ENCODE measurements at regions not wholly inside any gene's neighbourhood (a gene's known extent, or its start where the extent isn't known, plus 50 kb on each side); places are given as distances from the start of the nearest gene placed in this dataset.
"Not testable (repeated sequence)": the region's sequence is repeated elsewhere in the genome, so short reads cannot be mapped to it uniquely, and the experiment has no call there.

DNA sequence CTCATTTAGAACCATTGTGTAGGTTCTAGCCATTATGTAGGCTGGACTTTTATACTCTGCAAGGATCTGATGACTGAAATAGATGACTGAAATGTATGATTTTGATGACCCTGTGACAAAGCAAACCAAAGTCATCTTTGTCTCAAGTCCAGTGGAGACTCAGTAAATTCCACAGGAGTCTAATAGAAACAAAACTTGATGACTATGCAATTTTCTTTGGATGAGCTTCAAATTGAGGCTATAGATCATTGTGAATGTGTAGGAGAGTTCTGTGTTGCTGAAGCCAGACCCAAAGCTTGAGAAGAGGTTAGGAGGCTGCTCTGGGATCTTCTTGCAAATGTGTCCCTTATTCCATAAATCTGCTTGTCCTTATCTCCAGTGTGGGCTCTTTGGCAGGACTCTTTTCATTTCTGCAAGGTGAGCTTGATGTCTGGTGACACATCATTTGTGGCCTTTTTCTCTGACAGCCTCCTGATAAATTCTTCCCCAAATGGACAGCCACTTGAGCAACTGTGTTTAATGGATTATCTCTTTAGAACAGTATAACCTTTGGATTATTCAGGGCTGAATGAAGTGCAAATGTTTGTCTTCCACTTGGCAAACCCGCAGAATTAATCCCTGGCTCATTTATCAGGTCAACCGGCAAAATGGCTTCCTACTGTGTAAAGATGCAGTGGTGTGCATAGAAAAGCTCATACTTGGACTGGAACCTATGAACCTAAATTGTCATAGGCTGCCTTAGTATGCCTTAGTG is 235.1 kb upstream of the ANKH start:
- DNase-seq (ENCODE audit: extremely low read depth in 1 of 2, low read depth in 1 of 2) = no peak

DNA sequence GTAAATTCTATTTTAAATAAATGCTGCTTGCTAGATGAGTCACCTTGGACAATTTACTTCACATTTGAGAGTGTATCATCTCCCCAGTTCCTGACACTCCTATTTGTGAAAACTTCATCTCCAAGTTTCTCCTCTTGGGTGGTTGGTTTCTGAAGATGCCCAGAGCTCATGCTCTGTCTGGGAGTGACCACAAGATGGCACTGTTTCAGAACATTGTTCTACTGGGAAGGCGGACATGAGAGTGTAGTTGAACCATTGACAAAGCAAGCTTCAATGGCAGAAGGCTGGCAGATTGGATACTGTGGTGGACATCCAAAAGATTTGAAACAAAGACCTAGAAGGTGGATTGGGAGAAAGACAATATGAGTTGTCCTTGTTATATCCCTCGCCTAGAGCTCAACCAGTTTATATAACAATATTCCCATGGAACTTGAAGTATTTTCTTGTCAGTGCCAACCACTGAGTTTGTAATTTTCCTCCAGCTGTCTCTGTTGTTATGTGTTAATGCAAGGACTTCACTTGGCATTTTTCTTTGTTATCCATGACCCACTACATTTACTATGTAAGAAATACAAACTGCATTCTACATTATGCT is 234.3 kb upstream of the ANKH start:
- DNase-seq (ENCODE audit: extremely low read depth in 1 of 2, low read depth in 1 of 2) = peak in 1 of 2 donors; percentile 1

DNA sequence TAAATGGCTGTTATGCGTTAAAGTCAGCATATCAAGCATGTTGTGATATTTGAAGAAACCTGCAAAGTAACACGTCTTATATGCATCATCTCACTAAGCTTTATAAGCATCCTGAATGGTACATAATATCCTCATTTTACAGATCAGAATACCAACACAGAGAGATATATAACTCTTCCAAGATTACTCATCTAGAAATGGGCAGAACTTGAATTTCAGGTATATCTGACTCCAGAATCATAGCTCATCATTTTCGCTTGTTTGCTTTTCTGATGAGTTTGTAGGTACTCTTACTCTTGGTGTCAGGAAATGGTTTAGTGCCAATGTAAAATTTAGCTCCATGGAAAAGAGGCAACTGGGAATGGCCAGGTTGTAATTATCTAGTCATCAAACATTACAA is 232.3 kb upstream of the ANKH start:
- no peak for DNase-seq (ENCODE audit: extremely low read depth in 1 of 2, low read depth in 1 of 2)

DNA sequence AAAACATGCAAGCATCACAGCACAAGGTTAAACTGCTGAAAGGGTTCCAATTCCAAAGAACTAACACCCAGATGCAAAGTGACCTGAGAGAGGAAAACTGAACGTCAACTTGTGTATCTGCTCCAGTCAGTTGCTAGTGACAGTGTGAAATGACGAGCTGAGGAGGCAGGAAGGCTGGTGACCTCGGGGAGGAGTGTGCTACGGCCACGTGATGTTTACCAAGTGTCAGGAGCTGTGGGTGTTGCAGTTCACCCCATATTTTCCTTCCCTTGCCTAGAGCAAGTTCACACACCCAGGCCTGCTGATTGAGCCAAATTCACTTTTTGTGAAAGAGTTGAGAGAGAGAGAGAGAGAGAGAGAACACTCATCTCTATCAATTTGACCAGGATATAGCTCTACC is 231.6 kb upstream of the ANKH start:
- DNase-seq (ENCODE audit: extremely low read depth in 1 of 2, low read depth in 1 of 2) = no peak

DNA sequence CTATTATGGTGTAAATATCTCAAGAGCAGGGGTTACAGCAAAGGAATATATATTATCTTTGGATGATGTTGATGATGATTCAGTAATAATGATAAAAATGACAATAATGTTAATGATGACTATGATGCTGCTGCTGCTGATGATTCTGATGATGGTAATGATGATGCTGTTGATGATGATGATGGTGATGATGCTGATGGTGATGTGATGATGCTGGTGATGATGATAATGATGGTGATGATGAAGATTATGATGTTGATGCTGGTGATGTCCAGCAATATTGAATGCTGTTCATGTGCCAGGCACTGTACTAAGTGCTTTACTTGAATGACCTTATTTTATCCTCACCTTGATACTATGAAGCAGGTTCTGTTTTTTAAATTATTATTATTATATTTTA is 226.0 kb upstream of the ANKH start:
- no peak for DNase-seq (ENCODE audit: extremely low read depth in 1 of 2, low read depth in 1 of 2)

DNA sequence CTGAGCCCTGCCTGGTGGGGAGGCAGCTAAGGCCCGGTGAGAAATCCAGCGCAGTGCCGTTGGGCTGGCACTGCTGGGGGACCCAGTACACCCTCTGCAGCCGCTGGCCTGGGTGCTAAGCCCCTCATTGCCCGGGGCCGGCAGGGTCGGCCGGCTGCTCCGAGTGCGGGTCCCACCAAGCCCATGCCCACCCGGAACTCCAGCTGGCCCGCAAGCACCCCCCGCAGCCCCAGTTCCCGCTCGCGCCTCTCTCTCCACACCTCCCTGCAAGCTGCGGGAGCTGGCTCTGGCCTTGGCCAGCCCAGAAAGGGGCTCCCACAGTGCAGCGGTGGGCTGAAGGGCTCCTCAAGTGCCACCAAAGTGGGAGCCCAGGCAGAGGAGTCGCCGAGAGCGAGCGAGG is 225.1 kb upstream of the ANKH start:
- not testable (repeated sequence) for DNase-seq (ENCODE audit: extremely low read depth in 1 of 2, low read depth in 1 of 2)

DNA sequence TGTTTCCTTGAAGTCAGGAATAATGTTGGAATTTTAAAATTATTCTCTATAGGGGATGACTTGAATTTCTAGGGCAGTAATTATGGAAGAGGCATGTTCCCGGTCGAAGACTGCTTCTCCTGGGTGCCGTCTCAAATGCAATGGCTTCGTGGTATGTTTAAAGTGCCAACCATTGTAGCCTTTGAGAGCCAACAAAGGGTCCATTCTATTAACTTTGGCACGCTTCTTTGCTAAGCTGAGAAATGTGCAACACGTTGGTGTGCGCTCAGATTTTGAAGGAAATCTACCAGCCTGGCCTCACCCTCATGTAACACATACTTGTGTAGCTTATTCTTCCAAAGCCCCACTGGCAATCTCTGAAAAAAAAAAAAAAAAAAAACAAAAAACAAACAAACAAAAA is 221.2 kb upstream of the ANKH start:
- no peak for DNase-seq (ENCODE audit: extremely low read depth in 1 of 2, low read depth in 1 of 2)

DNA sequence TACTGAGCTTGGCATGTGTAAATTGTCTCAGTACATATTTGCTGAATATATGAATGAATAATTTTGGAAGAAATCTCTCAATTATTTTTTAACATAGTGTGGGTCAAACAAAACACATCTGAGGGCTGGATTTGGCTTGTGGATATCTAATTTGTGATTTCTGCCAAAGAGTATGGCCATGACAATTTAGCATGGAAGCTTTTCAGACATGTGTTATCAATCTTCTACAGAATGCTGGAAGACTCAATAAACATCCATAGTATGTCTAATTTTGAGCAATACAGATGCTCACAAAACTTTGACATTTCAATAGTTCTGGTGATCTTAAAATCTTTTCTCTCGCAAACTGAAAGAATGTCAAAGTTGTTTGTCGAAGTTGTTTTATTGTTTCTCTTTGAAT is 214.1 kb upstream of the ANKH start:
- no peak for DNase-seq (ENCODE audit: extremely low read depth in 1 of 2, low read depth in 1 of 2)

DNA sequence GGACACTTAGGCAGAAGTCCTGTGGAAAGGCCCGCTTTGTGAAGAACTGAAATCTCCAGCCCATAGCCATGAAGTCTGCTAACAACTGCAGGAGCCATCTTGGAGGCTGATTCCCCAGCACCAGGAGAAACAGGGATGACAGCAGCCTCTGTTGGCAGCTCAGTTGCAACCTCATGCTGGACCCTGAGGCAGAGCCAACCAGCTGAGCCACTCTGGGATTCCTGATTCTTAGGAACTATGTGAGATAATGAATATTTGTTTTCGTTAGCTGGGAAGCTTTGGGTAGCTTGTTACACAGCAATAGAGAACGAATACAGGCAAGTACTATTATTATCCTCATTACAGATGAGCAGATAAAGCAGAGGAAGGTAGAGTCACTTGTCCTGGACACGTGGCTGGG is 210.5 kb upstream of the ANKH start:
- no peak for DNase-seq (ENCODE audit: extremely low read depth in 1 of 2, low read depth in 1 of 2)

DNA sequence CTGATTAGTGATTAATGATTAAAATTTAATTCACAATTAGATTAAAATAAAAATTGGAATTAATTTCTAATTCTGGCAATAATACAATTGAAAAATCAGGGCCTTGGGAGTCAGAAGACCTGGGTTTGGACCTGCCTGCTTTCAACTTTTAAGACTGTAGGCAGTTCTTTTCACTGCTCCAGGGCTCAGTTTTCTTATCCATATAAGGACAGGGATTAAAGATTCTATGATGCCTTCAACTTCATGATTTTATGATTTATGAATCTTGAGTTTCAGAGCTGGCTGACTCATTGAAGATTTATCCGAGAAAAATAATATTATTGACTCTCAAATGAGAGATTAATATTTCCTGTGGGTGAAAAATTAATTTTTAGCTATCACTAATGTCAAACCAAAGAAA is 208.6 kb upstream of the ANKH start:
- DNase-seq (ENCODE audit: extremely low read depth in 1 of 2, low read depth in 1 of 2) = no peak

DNA sequence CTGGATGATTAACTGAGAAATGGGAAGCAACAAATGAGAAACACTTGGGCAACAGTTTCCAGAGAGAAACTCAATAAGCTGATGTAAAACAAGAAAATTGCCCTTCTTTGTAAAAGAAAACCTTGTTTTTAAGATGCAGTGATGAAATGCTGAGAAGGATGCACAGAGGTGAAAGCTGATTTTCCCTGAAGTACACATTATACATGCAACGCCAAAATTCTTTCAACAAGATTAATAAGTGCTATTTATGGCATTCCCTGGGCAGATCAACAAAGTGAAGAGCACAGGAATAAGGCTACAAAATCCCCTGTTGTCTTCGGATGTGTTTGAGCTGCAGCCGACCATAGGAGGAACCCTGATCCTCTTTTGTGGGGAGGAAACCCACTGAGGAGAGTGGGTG is 208.0 kb upstream of the ANKH start:
- no peak for DNase-seq (ENCODE audit: extremely low read depth in 1 of 2, low read depth in 1 of 2)

DNA sequence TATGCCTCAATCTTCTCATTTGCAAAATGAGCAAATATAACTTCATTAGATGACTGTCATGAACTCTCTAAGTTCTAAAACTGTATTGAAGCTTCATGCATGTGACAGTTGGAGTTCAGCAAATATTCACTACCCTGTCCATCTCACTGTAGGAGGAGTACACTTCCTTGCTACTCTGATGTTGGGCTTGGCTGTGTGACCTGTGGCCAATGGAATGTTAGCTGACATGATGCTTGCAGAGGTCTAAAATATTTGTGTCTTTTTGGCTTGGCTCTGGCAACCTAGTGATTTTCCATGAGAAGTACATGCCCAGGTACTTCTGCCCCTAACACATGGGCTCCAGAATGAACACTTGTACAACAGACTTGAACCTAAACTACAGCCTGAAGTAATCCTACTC is 203.1 kb upstream of the ANKH start:
- no peak for DNase-seq (ENCODE audit: extremely low read depth in 1 of 2, low read depth in 1 of 2)

DNA sequence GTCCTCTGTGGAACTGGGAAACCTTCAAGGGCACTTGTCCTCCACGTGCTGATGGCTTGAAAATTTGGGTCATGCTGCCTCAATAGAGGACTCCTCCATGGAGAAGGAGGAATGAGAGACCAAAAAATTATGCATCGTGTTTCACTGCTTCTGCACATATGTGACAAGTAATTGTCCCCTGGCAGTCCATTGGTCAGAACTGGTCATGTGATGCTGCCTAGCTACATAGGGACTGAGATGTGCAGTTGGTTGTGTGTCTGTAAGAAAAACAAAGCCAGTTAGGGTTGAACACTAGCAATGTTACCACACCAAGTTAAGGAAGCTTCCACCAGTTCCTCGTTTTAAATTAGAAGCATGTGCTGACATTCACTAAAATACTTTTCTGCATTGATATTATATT is 201.9 kb upstream of the ANKH start:
- DNase-seq (ENCODE audit: extremely low read depth in 1 of 2, low read depth in 1 of 2) = no peak

DNA sequence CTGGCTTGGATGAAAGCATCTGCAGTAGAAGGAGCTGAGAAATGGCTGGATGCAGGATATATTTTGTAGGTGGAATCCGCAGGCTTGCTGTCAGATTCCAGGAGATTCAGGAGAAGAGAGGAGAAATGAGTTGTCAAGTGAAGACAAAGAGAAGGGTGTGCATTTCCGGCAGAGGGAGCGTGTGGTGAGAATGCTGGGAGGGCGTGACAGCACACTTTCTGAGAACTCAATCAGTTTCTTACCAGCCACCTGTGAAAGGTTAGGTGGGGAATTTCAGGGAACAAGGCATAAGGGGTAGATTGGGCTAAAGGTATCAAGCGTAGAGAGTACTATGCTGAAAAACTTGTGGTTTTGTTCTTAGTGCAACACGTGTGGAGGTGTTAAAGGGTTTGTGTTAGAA is 199.3 kb upstream of the ANKH start:
- no peak for DNase-seq (ENCODE audit: extremely low read depth in 1 of 2, low read depth in 1 of 2)

DNA sequence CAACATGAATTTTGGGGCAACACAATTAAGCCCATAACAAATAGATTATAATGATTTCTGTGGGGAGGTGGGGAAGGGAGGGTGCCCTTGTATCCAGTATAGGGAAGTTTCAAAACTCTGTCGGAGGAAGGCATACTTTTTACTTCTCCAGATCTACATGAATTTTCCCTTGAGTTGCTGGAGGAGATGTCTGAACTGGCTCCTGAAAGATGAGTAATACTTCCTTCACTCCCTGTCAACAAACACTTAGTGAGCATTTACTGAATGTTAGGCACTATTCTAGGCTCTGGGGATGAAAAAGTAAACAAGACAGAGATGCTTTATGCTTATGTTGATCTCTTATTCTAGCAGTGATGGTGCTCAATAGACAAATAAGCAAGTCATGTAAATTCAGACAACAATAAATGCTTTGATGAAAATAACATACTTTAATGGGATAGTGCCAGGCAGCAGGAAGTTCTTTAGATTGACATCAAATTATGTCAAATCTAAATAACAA is 197.9 kb upstream of the ANKH start:
- DNase-seq (ENCODE audit: extremely low read depth in 1 of 2, low read depth in 1 of 2) = no peak

DNA sequence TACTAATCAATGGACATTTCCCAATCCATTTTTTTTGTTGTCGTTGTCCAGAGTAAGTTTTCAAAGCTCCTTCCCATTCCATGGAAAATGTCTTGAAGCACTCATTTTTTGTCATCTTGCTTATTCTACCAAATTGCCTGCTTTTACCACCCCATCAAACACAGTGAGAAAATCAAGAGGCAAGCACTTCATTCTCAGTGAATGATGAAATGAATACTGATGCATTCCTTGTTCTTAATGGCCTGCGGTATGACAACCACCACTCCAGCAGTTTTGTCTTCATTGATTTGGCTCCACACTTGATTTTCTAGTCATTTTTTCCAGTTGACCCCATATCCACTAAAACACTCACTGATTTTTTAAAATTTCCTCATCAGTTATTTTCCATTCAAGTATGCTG is 193.5 kb upstream of the ANKH start:
- no peak for DNase-seq (ENCODE audit: extremely low read depth in 1 of 2, low read depth in 1 of 2)

DNA sequence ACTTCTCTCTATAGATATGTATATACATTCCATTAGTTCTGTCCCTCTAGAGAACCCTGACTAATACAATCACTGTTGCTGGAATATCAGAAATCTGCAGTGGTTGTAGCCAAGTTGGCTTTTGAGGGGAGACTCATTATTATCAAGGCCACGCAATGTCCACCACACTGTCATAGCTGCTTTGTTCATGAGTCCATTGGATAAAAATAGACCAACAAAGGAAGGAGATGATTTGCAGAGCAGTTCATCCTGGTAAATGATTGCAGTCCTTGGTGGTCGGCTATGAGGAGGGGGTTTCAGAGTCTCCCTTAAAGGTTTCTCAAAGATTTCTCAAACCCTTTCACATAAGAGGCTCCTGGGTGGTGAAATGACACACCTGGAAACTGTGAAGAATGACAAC is 192.8 kb upstream of the ANKH start:
- no peak for DNase-seq (ENCODE audit: extremely low read depth in 1 of 2, low read depth in 1 of 2)

DNA sequence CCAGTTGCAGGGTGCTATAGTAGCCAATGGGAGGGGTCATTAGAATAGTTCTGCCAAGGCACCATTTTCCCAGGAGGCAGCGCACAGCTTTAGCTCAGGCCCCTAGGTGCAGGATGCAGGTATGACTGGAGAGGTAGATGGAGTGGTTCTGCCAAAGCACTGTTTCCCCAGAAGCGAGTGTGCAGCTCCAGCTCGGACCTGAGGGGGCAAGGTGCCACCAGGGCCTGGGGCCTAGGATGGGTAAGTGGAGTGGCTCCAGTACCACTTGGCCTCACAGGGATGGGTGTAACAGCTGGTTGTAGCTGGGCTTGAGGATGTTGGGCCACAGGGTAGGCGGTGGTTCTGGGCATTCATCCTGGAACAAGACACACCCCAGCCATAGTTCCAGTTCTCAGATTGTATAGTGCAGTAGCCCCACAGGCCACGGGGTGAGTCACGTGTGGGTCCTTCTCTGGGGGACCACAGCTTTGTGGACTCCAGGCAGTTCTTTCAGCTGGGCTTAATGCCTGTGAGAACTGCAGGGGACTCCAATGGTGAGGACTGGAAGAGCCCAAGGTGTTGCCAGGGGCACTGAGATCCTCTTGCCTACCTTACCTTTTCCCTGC is 185.5 kb upstream of the ANKH start:
- DNase-seq (ENCODE audit: extremely low read depth in 1 of 2, low read depth in 1 of 2) = no peak

DNA sequence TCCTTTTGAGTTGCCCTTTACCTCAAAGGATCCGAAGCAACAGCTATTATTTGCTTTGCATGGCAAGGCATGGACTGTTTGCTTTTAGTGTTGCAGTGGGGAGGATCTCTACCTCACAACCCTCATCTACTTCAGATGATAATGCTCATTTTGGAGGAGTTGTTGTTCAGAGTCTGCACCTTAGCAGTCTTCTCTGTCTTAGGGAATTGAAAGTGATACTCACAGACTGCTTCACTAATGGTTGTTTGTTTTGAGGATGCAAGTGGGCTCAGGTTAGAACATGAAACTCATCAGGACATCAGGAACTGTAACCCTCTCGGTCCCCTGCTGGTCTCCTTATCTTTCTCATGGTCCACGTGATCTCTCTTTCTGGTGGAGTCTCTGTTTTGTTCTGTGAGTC is 172.9 kb upstream of the ANKH start:
- no peak for DNase-seq (ENCODE audit: extremely low read depth in 1 of 2, low read depth in 1 of 2)

DNA sequence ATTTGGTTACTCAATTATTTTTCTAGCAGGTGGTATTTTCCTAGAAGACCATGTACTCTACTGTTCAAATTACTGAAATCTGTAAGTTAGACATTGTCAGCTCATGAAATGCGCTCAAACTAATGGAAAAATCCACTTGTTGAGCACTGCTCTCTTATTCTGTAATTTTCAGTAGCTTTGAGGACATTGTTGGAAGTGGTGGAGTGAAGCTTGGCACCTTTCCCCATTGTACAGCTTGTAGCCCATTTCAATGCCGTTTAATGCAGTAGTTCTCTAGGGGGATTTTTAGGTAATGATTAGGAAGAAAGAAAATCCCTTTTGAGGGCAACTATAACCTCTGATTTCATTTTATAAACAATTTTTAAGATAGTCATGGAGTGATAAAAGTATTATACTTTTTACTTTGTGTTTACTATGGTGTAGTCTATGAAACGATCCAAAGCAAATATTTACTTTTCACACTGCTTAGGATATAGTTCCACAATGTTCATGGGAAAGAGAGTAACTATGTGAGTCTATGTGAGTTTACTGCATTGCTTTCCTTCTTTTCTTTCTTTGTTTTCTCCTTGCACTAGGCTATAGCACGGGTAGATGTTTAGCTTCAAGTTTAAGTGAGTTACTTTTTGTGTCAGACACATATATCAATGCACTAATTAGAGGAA is 165.8 kb upstream of the ANKH start:
- DNase-seq (ENCODE audit: extremely low read depth in 1 of 2, low read depth in 1 of 2) = no peak

DNA sequence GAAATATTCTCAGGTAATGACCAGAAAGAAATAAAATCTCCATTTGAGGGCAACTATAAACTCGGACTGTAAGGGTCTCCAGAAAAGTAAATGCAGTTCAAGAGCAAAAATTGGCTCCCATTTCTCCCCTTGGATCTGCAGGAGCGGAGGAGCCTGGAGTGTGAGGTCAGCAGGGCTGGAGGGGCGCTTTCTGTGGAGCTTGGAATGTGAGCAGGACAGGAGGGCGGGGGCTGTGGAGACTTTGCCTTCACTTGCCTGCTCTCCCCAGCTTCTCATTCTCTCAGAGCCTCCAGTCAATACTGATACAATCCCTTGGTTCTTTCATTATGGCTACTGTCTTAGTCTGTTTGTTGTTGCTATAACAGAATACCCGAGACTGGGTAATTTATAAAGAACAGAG is 162.8 kb upstream of the ANKH start:
- no peak for DNase-seq (ENCODE audit: extremely low read depth in 1 of 2, low read depth in 1 of 2)

DNA sequence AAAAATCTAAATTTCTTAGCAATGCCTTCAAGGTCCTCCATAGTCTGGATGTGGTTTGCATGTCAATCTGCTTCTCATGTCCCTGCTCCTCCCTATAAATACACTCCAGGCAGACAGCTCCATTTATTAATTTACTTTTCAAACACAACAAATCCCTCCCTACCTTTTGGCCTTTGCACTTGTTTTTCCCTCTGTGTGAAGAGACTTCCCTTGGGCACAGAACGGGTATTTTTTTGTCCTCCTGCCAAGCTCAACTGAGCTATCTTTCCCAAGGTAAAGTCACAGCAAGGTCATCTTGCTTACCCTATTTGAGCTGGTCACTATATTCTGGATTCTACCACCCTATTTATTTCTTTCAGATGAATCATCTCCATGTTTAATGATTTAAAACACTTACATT is 159.6 kb upstream of the ANKH start:
- DNase-seq (ENCODE audit: extremely low read depth in 1 of 2, low read depth in 1 of 2) = no peak

All from stimulated activated CD8-positive, alpha-beta memory T cell treated with anti-CD3 and anti-CD28 coated beads, Interleukin-7, amount 100 ng/mL, for 48 hours (primary cell).